Activated CD4-positive, alpha-beta T cell treated with anti-CD3 and anti-CD28 coated beads, Interleukin-2, Interleukin-6, amounts not matched to agents 100 ng/mL and 50 ng/mL, durations not matched to agents 16 hours and 8 hours (primary cell): ENCODE measurements at regions not wholly inside any gene's neighbourhood (a gene's known extent, or its start where the extent isn't known, plus 50 kb on each side); places are given as distances from the start of the nearest gene placed in this dataset.

Experiments used
- DNase-seq: peaks from one replicate; pipeline ENCODE4 v3.0.0-alpha.2; 2020

DNA sequence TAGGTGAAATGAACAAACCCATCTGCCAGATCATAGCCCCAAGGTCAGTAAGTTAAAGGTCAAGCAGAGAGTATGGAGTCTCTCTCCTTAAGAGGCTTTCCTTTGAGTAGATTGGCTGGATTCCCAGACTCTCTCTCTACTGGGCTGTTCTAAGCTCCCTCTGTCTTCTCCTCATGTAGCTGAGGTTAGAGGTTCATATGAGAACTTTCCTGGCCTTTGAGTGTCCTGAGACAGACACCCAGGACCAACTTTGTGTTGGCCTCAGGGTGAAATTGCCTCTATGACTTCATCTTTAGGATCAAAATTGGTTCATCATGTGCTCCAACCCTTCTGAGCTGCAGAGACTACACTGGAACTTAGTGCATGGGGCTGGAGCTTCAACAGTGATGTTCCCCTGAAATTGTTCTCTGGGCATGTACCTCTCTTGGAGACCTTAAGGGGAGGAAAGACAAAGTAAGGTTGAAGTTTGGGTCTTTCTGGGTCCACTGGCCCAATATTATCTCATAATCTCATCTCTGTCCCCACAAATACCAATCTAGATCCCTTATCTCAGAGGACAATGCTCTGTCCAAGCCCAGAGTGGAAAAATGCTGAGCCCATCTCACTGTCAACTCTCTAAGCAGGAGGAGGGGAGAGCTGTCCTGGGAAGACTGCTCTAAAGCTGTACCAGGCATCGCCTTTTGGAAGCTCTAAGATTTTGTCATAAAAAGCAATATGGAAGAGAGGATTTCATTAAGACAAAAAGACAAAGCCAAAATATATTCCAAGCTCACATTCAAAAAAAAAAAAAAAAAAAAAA, 177.3 kb upstream of the ARL4C start:
- DNase-seq = no peak

DNA sequence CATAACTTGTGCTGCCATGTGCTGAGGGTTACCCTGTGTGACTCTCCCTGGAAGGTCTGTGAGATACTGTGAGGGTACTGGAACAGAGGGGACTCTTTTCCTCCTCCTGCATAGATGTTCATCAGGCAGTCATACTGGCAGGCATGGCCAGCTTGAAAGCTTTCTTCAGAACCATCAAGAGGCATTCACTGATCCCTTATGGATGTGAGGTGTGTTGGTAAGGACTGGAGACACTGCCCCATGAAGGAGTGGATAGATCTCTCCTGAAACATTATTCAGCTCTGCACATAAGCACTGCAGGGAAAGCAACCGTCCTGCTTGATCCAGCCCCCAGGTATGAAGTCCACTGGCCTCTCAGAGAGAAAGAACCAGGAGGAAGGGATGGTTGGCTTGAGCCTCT, 176.6 kb upstream of the ARL4C start:
- no peak for DNase-seq

DNA sequence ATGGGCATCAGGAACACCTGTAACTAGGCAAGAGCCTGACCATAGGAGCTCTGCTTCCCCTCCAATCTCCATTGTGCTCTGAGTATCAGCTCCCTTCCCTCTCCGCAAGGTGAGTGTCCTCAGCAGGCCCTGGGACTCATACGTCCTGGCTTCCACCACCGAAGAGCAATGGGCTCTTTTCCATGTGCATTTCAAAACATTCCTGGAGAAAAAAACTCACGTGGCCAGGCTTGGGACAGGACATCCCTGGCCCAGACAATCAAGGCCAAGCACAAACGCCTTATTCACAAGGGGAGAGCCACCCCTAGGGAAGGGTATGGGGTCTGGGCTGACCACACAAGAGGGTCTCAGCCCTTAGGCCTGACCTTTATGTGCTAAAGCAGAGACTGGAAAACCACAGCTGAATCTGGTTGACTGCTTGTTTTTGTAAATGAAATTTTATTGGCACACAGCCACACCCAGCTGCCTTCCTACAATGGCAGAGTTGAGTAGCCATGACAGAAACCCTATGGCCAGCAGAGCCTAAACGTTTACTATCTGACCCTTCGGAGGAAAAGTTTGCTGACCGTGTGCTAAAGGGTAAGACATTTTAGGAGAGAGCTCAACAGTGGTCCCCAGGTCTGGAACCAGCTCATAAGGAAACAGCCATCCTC, 175.7 kb upstream of the ARL4C start:
- no peak for DNase-seq

- no peak for DNase-seq
Observed at GRCh38 chr2:234671716-234672115, 174.8 kb upstream of the ARL4C start.

DNA sequence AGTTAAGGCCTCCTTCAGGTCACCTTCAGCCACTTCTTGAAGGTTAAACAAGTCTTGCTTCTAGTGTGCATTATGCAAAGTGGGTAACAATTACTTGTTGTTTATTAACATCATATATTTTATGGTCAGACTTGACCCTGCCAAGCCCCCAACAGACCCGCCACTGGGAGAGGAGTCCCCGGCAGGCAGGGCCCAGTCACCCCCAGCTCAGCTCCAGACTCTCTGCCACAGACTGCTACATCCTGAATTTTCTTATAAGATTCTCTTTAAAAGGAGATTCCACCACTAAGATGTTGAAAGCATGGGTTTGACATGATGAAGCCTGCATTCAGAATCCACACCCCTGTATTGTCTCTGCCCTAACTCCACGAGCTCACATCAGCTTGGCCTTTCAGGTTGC, 174.3 kb upstream of the ARL4C start:
- no peak for DNase-seq

DNA sequence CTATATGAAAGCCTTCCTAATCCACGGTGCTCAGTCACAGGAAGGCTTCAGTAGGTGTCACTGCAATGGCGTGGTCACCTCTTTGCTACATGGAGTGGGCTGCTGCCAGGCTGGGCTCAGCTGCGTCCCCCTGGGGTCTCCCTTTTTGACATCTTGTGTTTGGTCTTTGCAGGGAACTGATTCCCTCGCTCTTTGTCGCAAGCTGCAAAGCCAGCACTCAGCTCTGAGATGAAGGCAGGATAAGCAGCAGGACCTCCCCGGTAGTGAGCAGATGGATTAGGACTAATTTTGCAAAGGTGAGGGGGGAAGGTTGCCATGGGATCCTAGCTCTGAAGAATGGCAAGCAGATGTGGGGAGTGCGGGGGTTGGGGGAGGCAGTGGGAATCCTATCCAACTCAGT, 173.9 kb upstream of the ARL4C start:
- no peak for DNase-seq

- no peak for DNase-seq
Observed at GRCh38 chr2:234670052-234670451, 173.2 kb upstream of the ARL4C start.

DNA sequence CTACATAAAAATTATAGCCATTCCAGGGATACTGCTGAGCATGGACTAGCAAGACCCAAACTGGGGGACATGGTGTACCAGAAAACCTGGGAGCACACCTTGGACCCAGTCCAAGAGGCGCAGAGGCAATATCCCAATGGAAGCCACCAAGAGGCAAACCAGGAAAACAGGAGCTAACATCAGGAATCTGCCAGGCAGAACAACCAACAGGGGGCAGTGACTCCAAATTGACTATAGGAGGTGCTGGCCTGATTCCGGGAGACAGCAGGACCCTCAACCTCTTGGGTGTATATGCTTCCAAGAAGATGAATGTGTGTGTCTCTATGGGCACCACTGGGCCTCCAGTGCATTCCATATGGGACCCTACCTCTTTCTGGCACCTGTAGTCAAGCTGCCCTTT, 172.7 kb upstream of the ARL4C start:
- DNase-seq = no peak

DNA sequence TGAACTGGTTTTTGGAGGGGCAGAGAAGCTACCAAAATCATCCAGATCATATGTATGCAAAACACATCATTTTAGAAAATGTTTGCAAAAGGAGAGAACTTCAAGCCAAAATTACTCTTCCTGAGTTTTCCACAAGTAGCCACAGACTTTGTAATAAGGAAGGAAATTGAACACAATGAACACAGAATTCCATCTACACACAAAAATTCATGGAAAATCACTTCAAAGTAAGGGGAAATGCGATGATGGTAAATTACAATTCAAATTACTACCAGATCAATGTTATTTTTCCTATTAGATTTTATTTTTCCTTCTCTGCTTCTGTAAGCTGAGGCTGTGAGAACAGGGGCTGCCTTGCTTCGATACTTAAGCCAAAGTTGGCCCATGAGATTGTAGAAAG, 172.1 kb upstream of the ARL4C start:
- no peak for DNase-seq

DNA sequence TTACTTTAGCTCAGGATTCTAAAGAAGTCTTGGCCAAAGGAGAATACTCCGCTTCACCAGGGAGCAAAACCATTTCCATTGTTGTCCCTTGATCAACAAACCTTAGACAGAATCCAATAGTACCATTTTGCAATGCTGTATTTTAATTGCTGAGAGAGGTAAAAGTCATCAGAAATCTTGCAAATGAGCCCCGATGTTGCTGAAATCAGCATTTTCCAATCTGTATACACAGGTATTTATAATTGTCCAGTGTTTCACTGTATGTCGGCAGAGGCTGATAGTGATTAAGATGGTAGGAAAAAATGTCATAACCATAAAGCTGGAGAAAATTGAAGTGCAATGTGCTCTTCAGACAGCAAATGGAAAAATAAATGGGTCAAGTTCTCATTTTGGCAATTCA, 170.0 kb upstream of the ARL4C start:
- no peak for DNase-seq

- no peak for DNase-seq
Observed at GRCh38 chr2:234665304-234665703, 168.4 kb upstream of the ARL4C start.

DNA sequence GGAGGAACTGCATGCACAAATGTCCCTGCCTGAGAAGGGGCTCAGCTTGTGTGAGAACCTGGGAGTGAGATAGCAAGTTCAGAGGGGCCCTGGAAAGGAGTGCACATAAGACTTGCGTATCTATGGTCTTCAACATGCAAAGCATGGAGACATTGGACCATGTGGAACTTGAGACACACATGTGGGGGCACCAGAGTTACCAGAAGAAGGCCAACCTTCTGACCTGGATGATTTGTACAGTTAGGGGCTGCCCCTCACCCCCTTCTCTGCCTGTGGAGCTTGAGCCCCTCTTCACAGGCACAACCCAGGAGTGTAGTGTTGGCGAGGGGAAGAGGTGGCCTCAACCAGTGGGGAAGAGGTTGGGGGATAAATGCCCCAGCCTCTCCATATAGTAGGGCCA, 165.0 kb upstream of the ARL4C start:
- DNase-seq = no peak

GRCh38 chr2:234661175-234661574, 164.3 kb upstream of the ARL4C start:
- DNase-seq = no peak

- no peak for DNase-seq
Observed at GRCh38 chr2:234655706-234656105, 158.8 kb upstream of the ARL4C start.

DNA sequence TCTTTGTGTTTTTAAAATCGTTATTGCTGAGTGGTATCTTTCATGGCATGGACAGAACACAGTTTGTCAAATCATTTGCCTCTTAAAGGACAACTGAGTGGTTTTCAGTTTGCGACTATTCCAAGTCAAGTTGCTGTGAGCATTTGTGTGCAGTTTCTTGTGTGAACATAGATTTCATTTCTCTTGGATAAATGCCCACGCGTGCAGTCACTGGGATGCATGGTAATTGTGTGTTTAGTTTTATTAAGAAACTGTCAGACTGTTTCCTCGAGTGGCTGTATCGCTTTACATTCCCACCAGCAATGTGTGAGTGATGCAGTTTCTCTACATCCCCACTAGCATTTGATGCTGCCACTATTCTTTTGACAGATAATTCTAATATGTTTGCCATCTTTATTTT, 154.0 kb upstream of the ARL4C start:
- no peak for DNase-seq

- no peak for DNase-seq
Observed at GRCh38 chr2:234649951-234650350, 153.1 kb upstream of the ARL4C start.

GRCh38 chr2:234643407-234643806, 146.5 kb upstream of the ARL4C start:
- no peak for DNase-seq

DNA sequence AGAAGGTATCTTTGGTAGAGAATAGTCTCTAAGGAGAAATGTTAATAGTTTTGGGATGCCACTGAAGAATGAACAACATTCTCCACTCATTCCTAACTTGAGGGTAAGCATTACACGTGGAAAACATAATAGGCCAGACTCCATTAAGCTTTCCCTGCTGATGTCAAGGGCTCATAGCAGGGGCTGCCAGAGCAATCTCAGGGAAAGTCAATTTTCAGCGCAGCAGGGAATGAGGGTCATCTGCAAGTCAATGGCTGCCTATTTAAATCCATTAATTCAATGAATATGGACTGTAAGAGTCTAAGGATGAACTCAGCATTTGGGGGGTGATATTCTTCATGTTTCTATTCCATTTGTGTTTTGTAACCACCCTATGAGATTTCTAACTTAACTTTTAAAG, 144.2 kb upstream of the ARL4C start:
- no peak for DNase-seq

DNA sequence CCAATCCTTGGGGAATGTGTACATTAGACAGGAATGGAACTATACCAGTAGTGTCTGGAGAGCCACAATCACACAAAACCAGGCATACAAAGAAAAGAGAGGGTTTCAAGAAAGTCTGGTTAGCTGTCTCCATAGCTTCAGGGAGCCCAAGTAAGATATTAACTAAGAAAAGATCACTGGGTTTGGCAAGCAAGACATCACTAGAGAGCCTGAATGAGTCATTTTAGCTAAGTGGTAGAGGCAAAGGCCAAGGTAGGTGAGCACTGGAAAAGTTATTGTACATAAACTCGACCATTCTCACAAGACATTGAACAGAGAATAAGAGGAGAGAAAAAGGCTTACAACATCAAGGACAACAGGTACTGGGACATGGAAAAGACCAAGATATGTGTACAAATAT, 143.8 kb upstream of the ARL4C start:
- DNase-seq = no peak

DNA sequence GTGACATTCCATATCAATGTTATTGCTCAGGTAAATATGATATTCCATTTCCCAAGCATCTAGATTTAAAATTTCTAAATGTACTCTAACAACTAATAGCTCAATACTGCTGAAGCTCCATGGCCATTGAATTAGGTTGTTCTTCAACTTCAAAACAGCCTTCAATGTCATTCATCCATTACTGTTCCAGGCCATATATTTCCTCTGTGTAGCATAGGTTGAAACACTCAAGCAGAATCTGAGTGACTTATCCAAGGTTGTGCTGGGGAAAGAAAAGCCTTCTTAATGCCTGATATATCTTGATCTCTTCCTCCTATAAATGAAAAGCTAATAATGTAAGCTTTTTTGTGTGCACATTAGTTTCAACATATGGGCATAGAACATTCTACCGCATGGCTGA, 142.1 kb upstream of the ARL4C start:
- DNase-seq = no peak

- DNase-seq = no peak
Observed at GRCh38 chr2:234635284-234635683, 138.4 kb upstream of the ARL4C start.

DNA sequence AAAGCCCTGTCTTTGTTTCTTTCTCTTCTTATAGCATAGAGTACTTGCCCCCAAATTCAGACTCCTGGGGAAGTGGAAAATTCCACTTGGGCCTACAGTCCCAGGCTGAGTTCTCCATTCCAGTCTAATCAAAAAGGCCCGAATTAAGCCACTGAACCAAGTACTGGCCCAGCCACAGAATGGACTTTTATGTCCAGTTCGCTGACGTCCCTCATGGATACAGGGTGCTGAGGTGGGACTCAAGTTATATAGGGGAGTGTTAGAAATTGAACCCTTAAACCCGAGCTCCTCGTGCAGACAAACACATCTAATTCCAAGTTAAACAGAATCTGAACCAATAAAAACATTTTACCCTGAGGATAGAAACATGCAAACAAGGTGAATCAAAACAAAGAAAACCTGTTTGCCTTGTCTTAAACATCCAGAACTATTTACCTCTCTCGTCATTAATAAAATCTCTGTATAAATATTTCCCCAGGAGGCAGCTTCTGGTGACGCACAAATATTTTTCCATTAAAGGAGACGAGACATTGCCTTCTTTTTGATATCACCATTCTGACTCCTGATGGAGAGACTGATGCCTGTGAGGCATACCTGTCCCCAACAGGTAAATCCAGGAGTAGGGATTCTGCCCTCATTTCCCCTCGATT, 136.8 kb upstream of the ARL4C start:
- no peak for DNase-seq

GRCh38 chr2:234632527-234633391, 135.9 kb upstream of the ARL4C start:
- DNase-seq = no peak
